H9 (cell line): ENCODE measurements at regions not wholly inside any gene's neighbourhood (a gene's known extent, or its start where the extent isn't known, plus 50 kb on each side); places are given as distances from the start of the nearest gene placed in this dataset.

Experiments
- DNase-seq: peaks from one replicate; pipeline ENCODE4 v3.0.0-alpha.2; 2017
- H2AFZ ChIP-seq: one replicate; pipeline ENCODE4 v1.6.1; 2013; ENCODE audit warnings: mild to moderate bottlenecking, low read length, control low read depth, moderate library complexity
- H2AK5ac ChIP-seq: 2 replicates; pipeline ENCODE4 v1.6.1; 2013; ENCODE audit warnings: low read length, control low read depth, mixed read lengths; ENCODE audit not compliant: insufficient read length
- H2BK120ac ChIP-seq: one replicate; pipeline ENCODE4 v1.6.1; 2013; ENCODE audit warnings: low read depth, mild to moderate bottlenecking, low read length, control low read depth, inconsistent platforms; ENCODE audit not compliant: poor library complexity, severe bottlenecking
- H2BK12ac ChIP-seq: 2 replicates; pipeline ENCODE4 v1.6.1; 2013; ENCODE audit warnings: low read length, control low read depth, mixed read lengths, low read depth; ENCODE audit not compliant: insufficient read length
- H2BK15ac ChIP-seq: 2 replicates; pipeline ENCODE4 v1.6.1; 2013; ENCODE audit warnings: low read depth, low read length, control low read depth
- H2BK20ac ChIP-seq: one replicate; pipeline ENCODE4 v1.6.1; 2013; ENCODE audit warnings: low read depth, mild to moderate bottlenecking, low read length, control low read depth, inconsistent platforms; ENCODE audit not compliant: poor library complexity, severe bottlenecking
- H2BK5ac ChIP-seq: 2 replicates; pipeline ENCODE4 v1.6.1; 2013; ENCODE audit warnings: low read length, control low read depth, mixed read lengths; ENCODE audit not compliant: insufficient read length
- H3K14ac ChIP-seq: 2 replicates; pipeline ENCODE4 v1.6.1; 2013; ENCODE audit warnings: low read length, control low read depth; ENCODE audit not compliant: insufficient read depth
- H3K18ac ChIP-seq: 2 replicates; pipeline ENCODE4 v1.6.1; 2013; ENCODE audit warnings: low read depth, mild to moderate bottlenecking, mixed read lengths, low read length, control low read depth; ENCODE audit not compliant: insufficient read length
- H3K23ac ChIP-seq: 2 replicates; pipeline ENCODE4 v1.6.1; 2013; ENCODE audit warnings: low read length, control low read depth, mixed read lengths, low read depth; ENCODE audit not compliant: insufficient read length
- H3K23me2 ChIP-seq: 2 replicates; pipeline ENCODE4 v1.6.1; 2013; ENCODE audit warnings: low read depth, mild to moderate bottlenecking, mixed read lengths, low read length, control low read depth; ENCODE audit not compliant: insufficient read length, poor library complexity, severe bottlenecking
- H3K27ac ChIP-seq: 2 replicates; pipeline ENCODE4 v1.5.1; 2013; ENCODE audit warnings: low read length, control low read depth, mixed read lengths, low read depth; ENCODE audit not compliant: insufficient read length
- H3K27me3 ChIP-seq: 2 replicates; pipeline ENCODE4 v1.6.1; 2013; ENCODE audit warnings: low read length, control low read depth, inconsistent platforms; ENCODE audit not compliant: insufficient read depth
- H3K4ac ChIP-seq: 2 replicates; pipeline ENCODE4 v1.6.1; 2013; ENCODE audit warnings: low read depth, mild to moderate bottlenecking, control low read depth, inconsistent platforms, low read length, moderate library complexity
- H3K4me1 ChIP-seq: 2 replicates; pipeline ENCODE4 v1.6.1; 2013; ENCODE audit warnings: low read length, control low read depth, inconsistent platforms; ENCODE audit not compliant: insufficient read depth
- H3K4me2 ChIP-seq: 2 replicates; pipeline ENCODE4 v1.6.1; 2013; ENCODE audit warnings: low read length, control low read depth, mixed read lengths; ENCODE audit not compliant: insufficient read length, insufficient read depth
- H3K56ac ChIP-seq: 2 replicates; pipeline ENCODE4 v1.6.1; 2013; ENCODE audit warnings: low read depth, mild to moderate bottlenecking, mixed read lengths, low read length, control low read depth; ENCODE audit not compliant: insufficient read length
- H3K79me1 ChIP-seq: 2 replicates; pipeline ENCODE4 v1.6.1; 2013; ENCODE audit warnings: low read depth, mild to moderate bottlenecking, moderate library complexity, low read length, control low read depth, inconsistent platforms; ENCODE audit not compliant: insufficient read depth, poor library complexity, severe bottlenecking
- H3K79me2 ChIP-seq: 2 replicates; pipeline ENCODE4 v1.6.1; 2013; ENCODE audit warnings: low read length, control low read depth, inconsistent platforms; ENCODE audit not compliant: insufficient read depth
- H3K9ac ChIP-seq: 2 replicates; pipeline ENCODE4 v1.6.1; 2013; ENCODE audit warnings: low read length, control low read depth, mixed read lengths; ENCODE audit not compliant: insufficient read length; ENCODE audit errors: extremely low read depth
- H3K9me3 ChIP-seq: one replicate; pipeline ENCODE4 v1.6.1; 2013; ENCODE audit warnings: low read depth, low read length, inconsistent platforms; ENCODE audit not compliant: control insufficient read depth
- H3T11ph ChIP-seq: one replicate; pipeline ENCODE4 v1.6.1; 2013; ENCODE audit warnings: mild to moderate bottlenecking, low read length, control low read depth, inconsistent platforms
- H4K20me1 ChIP-seq: one replicate; pipeline ENCODE4 v1.6.1; 2013; ENCODE audit not compliant: control insufficient read depth, insufficient read length, insufficient read depth
- H4K5ac ChIP-seq: 2 replicates; pipeline ENCODE4 v1.6.1; 2013; ENCODE audit warnings: low read depth, mild to moderate bottlenecking, mixed read lengths, low read length, control low read depth; ENCODE audit not compliant: insufficient read length
- H4K8ac ChIP-seq: replicated peaks from 2 replicates; pipeline ENCODE4 v1.6.1; 2013; ENCODE audit warnings: low read length, control low read depth, mixed read lengths, low read depth; ENCODE audit not compliant: insufficient read length
- H4K91ac ChIP-seq: 2 replicates; pipeline ENCODE4 v1.6.1; 2013; ENCODE audit warnings: low read depth, mild to moderate bottlenecking, moderate library complexity, mixed read lengths, low read length, control low read depth; ENCODE audit not compliant: insufficient read length
- H3K27ac Mint-ChIP-seq, 3 experiments: 2 replicates in 2 of 3; 3 replicates in 1 of 3; pipeline ENCODE4 v1.8.0; 2020 to 2021; ENCODE audit warnings: mixed read lengths in 3 of 3, mild to moderate bottlenecking in 1 of 3, moderate library complexity in 1 of 3
- H3K27me3 Mint-ChIP-seq: 2 replicates; pipeline ENCODE4 v1.8.0; 2021; ENCODE audit warnings: low read depth, mild to moderate bottlenecking, moderate library complexity, mixed read lengths
- H3K36me3 Mint-ChIP-seq, 3 experiments: 2 replicates in 2 of 3; 3 replicates in 1 of 3; pipeline ENCODE4 v1.8.0; 2020 to 2021; ENCODE audit warnings: low read depth in 3 of 3, mixed read lengths in 3 of 3; ENCODE audit not compliant: insufficient read depth in 1 of 3
- H3K4me1 Mint-ChIP-seq, 2 experiments: 2 replicates each; pipeline ENCODE4 v1.8.0; 2020; ENCODE audit warnings: mixed read lengths in 2 of 2
- H3K4me3 Mint-ChIP-seq, 2 experiments: 2 replicates in 1 of 2; 3 replicates in 1 of 2; pipeline ENCODE4 v1.8.0; 2020 to 2021; ENCODE audit warnings: mild to moderate bottlenecking in 2 of 2, mixed read lengths in 2 of 2, moderate library complexity in 1 of 2
- H3K9me3 Mint-ChIP-seq, 2 experiments: 2 replicates in 1 of 2; 3 replicates in 1 of 2; pipeline ENCODE4 v1.8.0; 2020; ENCODE audit warnings: mild to moderate bottlenecking in 2 of 2, mixed read lengths in 2 of 2, moderate library complexity in 1 of 2
- CTCF ChIP-seq: fragments of 200-600 bp; sonication (generic); conservative IDR thresholded peaks from 3 replicates; pipeline ENCODE4 v1.8.0; 2021; ENCODE audit warnings: antibody characterized with exemption, mild to moderate bottlenecking
- WGBS: extraction: QIAGEN DNeasy Blood & Tissue Kit; methylation state at CpG from one replicate; pipeline ENCODE4 v1.1.7; 2013; ENCODE audit warnings: missing lambda C conversion rate, low lambda C conversion rate, mixed read lengths; ENCODE audit not compliant: insufficient read length; ENCODE audit errors: extremely low coverage; 5-methylcytosine and 5-hydroxymethylcytosine counted together

GRCh38 chr22:49521787-49522224, 305.9 kb downstream of the BRD1 start:
- Histone ChIP-seq H2AFZ (no peak overlapping the region), H3K27ac (no peak overlapping the region), H3K56ac (no peak overlapping the region), H3K79me1 (no peaks in the 10 kb centered on the region), H2BK15ac (no peak overlapping the region), H2BK20ac (no peak overlapping the region), H4K91ac (no peak overlapping the region), H3K27me3 (no peaks in the 10 kb centered on the region), H3K79me2 (no peaks in the 10 kb centered on the region), H2BK5ac (no peak overlapping the region), H3K23me2 (no peaks in the 10 kb centered on the region), H2BK120ac (no peak overlapping the region), H3K9me3 (no peaks in the 10 kb centered on the region), H4K8ac (no peak overlapping the region), H3K14ac (no peak overlapping the region; the same call in 1 of the 2 replicates), H3T11ph (no peak overlapping the region), H3K4me2 (no peak overlapping the region), H3K4me1 (no peaks in the 10 kb centered on the region), H4K5ac (no peak overlapping the region), H2AK5ac (no peak overlapping the region), H3K23ac (no peak overlapping the region), H2BK12ac (no peak overlapping the region), H3K4ac (no peak overlapping the region), H3K18ac (no peak overlapping the region), H4K20me1 (no peaks in the 10 kb centered on the region), H3K9ac (no peak overlapping the region)
- Mint-ChIP-seq H3K27me3 (peaks cover 2% of the 10 kb centered on the region), H3K27ac (no peak overlapping the region; a peak in 1 of 7 replicates), H3K4me1 (peaks cover 26 to 35% of the 10 kb centered on the region in 2 experiments), H3K36me3 (no peaks in the 10 kb centered on the region), H3K9me3 (peaks cover 3 to 8% of the 10 kb centered on the region in 2 experiments; a peak in 4 of 5 replicates), H3K4me3 (no peak overlapping the region)
- no peak for TF ChIP-seq CTCF
- DNase-seq: no peak
- WGBS: no CpG with 5 or more reads among the region's 6 CpGs
